Aorta (tissue), 5 donors: ENCODE measurements at regions not wholly inside any gene's neighbourhood (a gene's known extent, or its start where the extent isn't known, plus 50 kb on each side); places are given as distances from the start of the nearest gene placed in this dataset.
"Not testable (repeated sequence)": the region's sequence is repeated elsewhere in the genome, so short reads cannot be mapped to it uniquely, and the experiment has no call there.

ENCODE experiments used
- ATAC-seq: fragments of 200-7000 bp; cut with Tn5 transposase; one replicate; pipeline ENCODE4 v1.9.1; 2022; ENCODE audit warnings: moderate library complexity; ENCODE audit not compliant: low FRiP score
- DNase-seq, 2 donors: peaks; one replicate each; pipeline ENCODE4 v3.0.0-alpha.2; 2020
- H3K27ac ChIP-seq, 2 donors: one replicate each; pipeline ENCODE4 v1.5.1; 2013; ENCODE audit warnings: low read length in 2 of 2, mild to moderate bottlenecking in 2 of 2, moderate library complexity in 2 of 2, control low read depth in 1 of 2, inconsistent platforms in 1 of 2, low read depth in 1 of 2
- H3K27me3 ChIP-seq, 2 donors: one replicate each; pipeline ENCODE4 v1.6.1; 2013; ENCODE audit warnings: control low read depth in 1 of 2, low read length in 1 of 2, mild to moderate bottlenecking in 1 of 2, moderate library complexity in 1 of 2; ENCODE audit not compliant: insufficient read depth in 2 of 2, control insufficient read depth in 1 of 2
- H3K36me3 ChIP-seq, 2 donors: one replicate each; pipeline ENCODE4 v1.6.1; 2013; ENCODE audit warnings: control low read depth in 1 of 2, low read length in 1 of 2, mild to moderate bottlenecking in 1 of 2; ENCODE audit not compliant: insufficient read depth in 2 of 2, control insufficient read depth in 1 of 2
- H3K4me1 ChIP-seq, 2 donors: one replicate each; pipeline ENCODE4 v1.6.1; 2013; ENCODE audit warnings: low read length in 2 of 2, control low read depth in 1 of 2, mild to moderate bottlenecking in 1 of 2, moderate library complexity in 1 of 2; ENCODE audit not compliant: insufficient read depth in 2 of 2, control insufficient read depth in 1 of 2
- H3K4me3 ChIP-seq, 2 donors: one replicate each; pipeline ENCODE4 v1.5.1; 2013; ENCODE audit warnings: low read length in 2 of 2, control low read depth in 1 of 2, mild to moderate bottlenecking in 1 of 2
- H3K9me3 ChIP-seq: one replicate; pipeline ENCODE4 v1.6.1; 2013; ENCODE audit warnings: mild to moderate bottlenecking, low read length; ENCODE audit not compliant: control insufficient read depth
- WGBS, 2 donors: extraction: QIAGEN DNeasy Blood & Tissue Kit; methylation state at CpG; one replicate each; pipeline ENCODE4 v1.1.7; 2013; 5-methylcytosine and 5-hydroxymethylcytosine counted together
- intact Hi-C, 2 donors: fragments of 100-400 bp; cut with DNase I; formaldehyde crosslinking; loops; one replicate each; pipeline versions ENCODE4 v1.14.2 to v1.15.0; 2022
- donor health status: healthy with polysubstance abuse.
- donor health status: Bipolar disorder and iron deficiency.
- donor health status: DM: no; HTN: no; CAD: no.
- donor health status: DM: no; HTN: no; CAD: no.
- donor health status: DM: yes; HTN: yes; CAD: no.

GRCh38 chr7:67621704-67622103 is 625.1 kb downstream of the TYW1 start:
- H3K36me3 ChIP-seq = no peaks in the 10 kb centered on the region
- ATAC-seq (no peak), DNase-seq (no peak)
- intact Hi-C loops = no loop called here
- 45 to 52% methylated on average over 3 of the region's 3 CpGs for WGBS, 2 donors
- H3K27me3 ChIP-seq = peaks cover 0 to 2% of the 10 kb centered on the region in 2 donors
- H3K9me3 ChIP-seq = peaks cover under 1% of the 10 kb centered on the region
- no peaks in the 10 kb centered on the region for H3K4me1 ChIP-seq
- no peak overlapping the region for H3K27ac ChIP-seq
- no peak overlapping the region for H3K4me3 ChIP-seq

GRCh38 chr7:67625257-67625737 is 628.7 kb downstream of the TYW1 start:
- ATAC-seq = peak; percentile 69

GRCh38 chr7:67631476-67631875 is 634.8 kb downstream of the TYW1 start:
- Histone ChIP-seq H3K4me3 (no peak overlapping the region), H3K27me3 (no peaks in the 10 kb centered on the region), H3K4me1 (no peaks in the 10 kb centered on the region), H3K36me3 (no peaks in the 10 kb centered on the region), H3K9me3 (no peaks in the 10 kb centered on the region), H3K27ac (no peak overlapping the region)
- intact Hi-C loops = no loop called here
- ATAC-seq (no peak), DNase-seq (no peak)
- WGBS, 2 donors = 54 to 62% methylated on average over 15 of the region's 15 CpGs

More at GRCh38 chr7:67625257-67625737, 628.7 kb downstream of the TYW1 start:
- no peaks in the 10 kb centered on the region for H3K4me1 ChIP-seq
- peaks cover 0 to 2% of the 10 kb centered on the region in 2 donors for H3K27me3 ChIP-seq
- H3K36me3 ChIP-seq = no peaks in the 10 kb centered on the region
- peak; percentile 75 to 87 for DNase-seq
- 7% methylated on average over 15 of the region's 15 CpGs for WGBS, 2 donors
- intact Hi-C loops = no loop called here
- no peak overlapping the region for H3K27ac ChIP-seq
- H3K4me3 ChIP-seq = no peak overlapping the region
- no peaks in the 10 kb centered on the region for H3K9me3 ChIP-seq

GRCh38 chr7:67635271-67635670 is 638.6 kb downstream of the TYW1 start:
- intact Hi-C loops = no loop called here
- ATAC-seq = no peak
- 81 to 83% methylated on average over 2 of the region's 2 CpGs for WGBS, 2 donors

GRCh38 chr7:67636348-67637022 is 639.9 kb downstream of the TYW1 start:
- Histone ChIP-seq H3K36me3 (no peaks in the 10 kb centered on the region), H3K4me1 (no peaks in the 10 kb centered on the region), H3K27ac (no peak overlapping the region), H3K9me3 (no peaks in the 10 kb centered on the region), H3K4me3 (no peak overlapping the region), H3K27me3 (no peaks in the 10 kb centered on the region)
- no peak for ATAC-seq
- no peak for DNase-seq
- intact Hi-C loops = no loop called here
- WGBS, 2 donors = 48 to 60% methylated on average over 6 of the region's 6 CpGs

More at GRCh38 chr7:67635271-67635670, 638.6 kb downstream of the TYW1 start:
- no peak for DNase-seq
- Histone ChIP-seq H3K27me3 (no peaks in the 10 kb centered on the region), H3K4me3 (no peak overlapping the region), H3K9me3 (no peaks in the 10 kb centered on the region), H3K36me3 (no peaks in the 10 kb centered on the region), H3K4me1 (no peaks in the 10 kb centered on the region), H3K27ac (no peak overlapping the region)

- 49 to 52% methylated on average over 2 of the region's 2 CpGs for WGBS, 2 donors
- no peaks in the 10 kb centered on the region for H3K9me3 ChIP-seq
These were observed 640.4 kb downstream of the TYW1 start for GRCh38 chr7:67637023-67637358.

GRCh38 chr7:67642542-67642941 is 645.9 kb downstream of the TYW1 start:
- H3K4me3 ChIP-seq, H3K4me1 ChIP-seq, H3K9me3 ChIP-seq, ATAC-seq, H3K27ac ChIP-seq, H3K27me3 ChIP-seq, DNase-seq, intact Hi-C loops, H3K36me3 ChIP-seq: not testable (repeated sequence)
- 91 to 100% methylated on average over 3 of the region's 3 CpGs for WGBS, 2 donors

More at GRCh38 chr7:67637023-67637358, 640.4 kb downstream of the TYW1 start:
- intact Hi-C loops = no loop called here
- Histone ChIP-seq H3K4me3 (no peak overlapping the region), H3K27me3 (no peaks in the 10 kb centered on the region), H3K27ac (no peak overlapping the region), H3K36me3 (no peaks in the 10 kb centered on the region), H3K4me1 (no peaks in the 10 kb centered on the region)
- no peak for ATAC-seq
- DNase-seq = no peak

- no peak for DNase-seq
- H3K27ac ChIP-seq = no peak overlapping the region
- ATAC-seq = no peak
- intact Hi-C loops = no loop called here
- no peaks in the 10 kb centered on the region for H3K27me3 ChIP-seq
- H3K36me3 ChIP-seq = no peaks in the 10 kb centered on the region
- peaks cover 1% of the 10 kb centered on the region for H3K9me3 ChIP-seq
- WGBS, 2 donors = 31 to 37% methylated on average over 3 of the region's 3 CpGs
- no peaks in the 10 kb centered on the region for H3K4me1 ChIP-seq
- no peak overlapping the region for H3K4me3 ChIP-seq
These were observed 647.5 kb downstream of the TYW1 start for GRCh38 chr7:67644151-67644550.

GRCh38 chr7:67652937-67653336 is 656.3 kb downstream of the TYW1 start:
- Histone ChIP-seq H3K36me3 (no peaks in the 10 kb centered on the region), H3K27me3 (no peaks in the 10 kb centered on the region), H3K27ac (no peak overlapping the region), H3K9me3 (peaks cover 1% of the 10 kb centered on the region), H3K4me3 (no peak overlapping the region), H3K4me1 (no peaks in the 10 kb centered on the region)
- ATAC-seq (no peak), DNase-seq (no peak)
- WGBS, 2 donors = 45 to 59% methylated on average over 2 of the region's 2 CpGs
- intact Hi-C loops = no loop called here
